ENCODE measurements at regions not wholly inside any gene's neighbourhood (a gene's known extent, or its start where the extent isn't known, plus 50 kb on each side); places are given as distances from the start of the nearest gene placed in this dataset.

DNA sequence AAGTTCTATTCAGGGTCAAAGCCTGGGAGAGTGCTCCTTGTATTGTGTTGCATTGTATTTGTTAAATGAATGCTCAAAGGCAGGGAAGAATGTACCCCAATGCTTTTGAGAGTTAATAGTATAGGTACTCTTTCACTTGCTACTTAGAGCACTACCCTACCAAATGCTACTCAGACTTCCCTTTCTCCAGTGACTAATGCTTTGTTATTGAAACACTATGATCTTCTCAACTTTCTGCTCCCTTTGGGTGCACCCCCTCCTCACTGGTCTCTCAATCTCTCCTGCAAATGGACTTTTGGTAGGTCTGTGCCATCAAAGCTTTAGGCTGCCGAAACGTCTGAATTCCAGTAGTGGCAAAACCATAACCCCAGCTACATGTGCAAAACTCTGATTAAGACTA, 177.7 kb upstream of the AHR start:
- TF ChIP-seq, protein P1, sequence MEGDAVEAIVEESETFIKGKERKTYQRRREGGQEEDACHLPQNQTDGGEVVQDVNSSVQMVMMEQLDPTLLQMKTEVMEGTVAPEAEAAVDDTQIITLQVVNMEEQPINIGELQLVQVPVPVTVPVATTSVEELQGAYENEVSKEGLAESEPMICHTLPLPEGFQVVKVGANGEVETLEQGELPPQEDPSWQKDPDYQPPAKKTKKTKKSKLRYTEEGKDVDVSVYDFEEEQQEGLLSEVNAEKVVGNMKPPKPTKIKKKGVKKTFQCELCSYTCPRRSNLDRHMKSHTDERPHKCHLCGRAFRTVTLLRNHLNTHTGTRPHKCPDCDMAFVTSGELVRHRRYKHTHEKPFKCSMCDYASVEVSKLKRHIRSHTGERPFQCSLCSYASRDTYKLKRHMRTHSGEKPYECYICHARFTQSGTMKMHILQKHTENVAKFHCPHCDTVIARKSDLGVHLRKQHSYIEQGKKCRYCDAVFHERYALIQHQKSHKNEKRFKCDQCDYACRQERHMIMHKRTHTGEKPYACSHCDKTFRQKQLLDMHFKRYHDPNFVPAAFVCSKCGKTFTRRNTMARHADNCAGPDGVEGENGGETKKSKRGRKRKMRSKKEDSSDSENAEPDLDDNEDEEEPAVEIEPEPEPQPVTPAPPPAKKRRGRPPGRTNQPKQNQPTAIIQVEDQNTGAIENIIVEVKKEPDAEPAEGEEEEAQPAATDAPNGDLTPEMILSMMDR (IDR thresholded peaks at IDR 0.05 in 8 of 11, conservative IDR thresholded peaks at IDR 0.05 in 3 of 11): no peak
- TF ChIP-seq POLR2A (IDR thresholded peaks at IDR 0.05): no peak

Data from spleen (tissue), 7 donors.